Breast epithelium (tissue), 4 donors: ENCODE measurements at regions not wholly inside any gene's neighbourhood (a gene's known extent, or its start where the extent isn't known, plus 50 kb on each side); places are given as distances from the start of the nearest gene placed in this dataset.

Experiments used
- DNase-seq, 2 donors: peaks; one replicate each; pipeline ENCODE4 v3.0.0-alpha.2; 2019; ENCODE audit warnings: low spot score in 2 of 2
- H3K27ac ChIP-seq, 2 donors: fragments of 200-600 bp; sonication (generic) in 1 of 2; one replicate each; pipeline ENCODE4 v1.5.1; 2016 to 2019; ENCODE audit warnings: mild to moderate bottlenecking in 1 of 2
- H3K27me3 ChIP-seq, 2 donors: fragments of 200-600 bp; sonication (generic) in 1 of 2; one replicate each; pipeline versions ENCODE4 v1.5.1 to v1.6.0; 2017 to 2019; ENCODE audit warnings: control low read depth in 1 of 2, mild to moderate bottlenecking in 1 of 2
- H3K36me3 ChIP-seq: fragments of 200-600 bp; one replicate; pipeline ENCODE4 v1.5.1; 2019
- H3K4me1 ChIP-seq, 2 donors: fragments of 200-600 bp; sonication (generic); one replicate each; pipeline ENCODE4 v1.5.1; 2016 to 2019; ENCODE audit warnings: control low read depth in 1 of 2
- H3K4me3 ChIP-seq, 3 donors: fragments of 200-600 bp; sonication (generic); 1 replicate in 2 of 3; 2 replicates in 1 of 3; pipeline ENCODE4 v1.5.1; 2016 to 2019; ENCODE audit warnings: mild to moderate bottlenecking in 3 of 3, moderate library complexity in 2 of 3
- H3K9me3 ChIP-seq, 2 donors: fragments of 200-600 bp; sonication (generic) in 1 of 2; one replicate each; pipeline ENCODE4 v1.5.1; 2016 to 2019; ENCODE audit warnings: control low read depth in 1 of 2
- CTCF ChIP-seq, 3 donors: fragments of 450-650 bp; IDR thresholded peaks; one replicate each; pipeline ENCODE4 v1.5.1; 2016 to 2017; ENCODE audit warnings: antibody characterized with exemption in 3 of 3, mild to moderate bottlenecking in 3 of 3, moderate library complexity in 3 of 3
- POLR2A ChIP-seq: fragments of 450-650 bp; IDR thresholded peaks from one replicate; pipeline ENCODE4 v1.6.1; 2016; ENCODE audit warnings: antibody characterized with exemption, mild to moderate bottlenecking, moderate library complexity
- POLR2AphosphoS5 ChIP-seq, 3 donors: sonication (generic); formaldehyde crosslinking; IDR thresholded peaks; one replicate each; pipeline ENCODE4 v1.6.1; 2017; ENCODE audit warnings: antibody characterized with exemption in 3 of 3
- intact Hi-C: fragments of 100-400 bp; cut with DNase I; formaldehyde crosslinking; loops from one replicate; pipeline ENCODE4 v1.15.1; 2023; ENCODE audit warnings: low total_unique reads

GRCh38 chr18:13992826-13993540 is 77.6 kb upstream of the MC2R start:
- Histone ChIP-seq H3K4me3 (no peak overlapping the region), H3K4me1 (no peaks in the 10 kb centered on the region), H3K9me3 (no peaks in the 10 kb centered on the region), H3K27me3 (no peaks in the 10 kb centered on the region), H3K36me3 (no peaks in the 10 kb centered on the region), H3K27ac (no peak overlapping the region)
- intact Hi-C loops = loop anchor here (10.0 kb wide), 1 partner anchor 108 kb away; no protein-coding TSS in a partner anchor
- TF ChIP-seq CTCF (IDR thresholded peaks at IDR 0.05) = no peak
- no peak for TF ChIP-seq POLR2A
- no peak for TF ChIP-seq POLR2AphosphoS5 (IDR thresholded peaks at IDR 0.05)
- DNase-seq = no peak

GRCh38 chr18:13989199-13989598 is 73.9 kb upstream of the MC2R start:
- no peaks in the 10 kb centered on the region for H3K4me1 ChIP-seq
- no peak for DNase-seq
- H3K27ac ChIP-seq = no peak overlapping the region
- H3K27me3 ChIP-seq = no peaks in the 10 kb centered on the region
- H3K9me3 ChIP-seq = no peaks in the 10 kb centered on the region
- TF ChIP-seq CTCF (IDR thresholded peaks at IDR 0.05) (no peak), POLR2AphosphoS5 (IDR thresholded peaks at IDR 0.05) (no peak), POLR2A (no peak)
- no peaks in the 10 kb centered on the region for H3K36me3 ChIP-seq
- intact Hi-C loops = no loop called here
- H3K4me3 ChIP-seq = no peak overlapping the region

GRCh38 chr18:13987956-13988355 is 72.6 kb upstream of the MC2R start:
- intact Hi-C loops = no loop called here
- Histone ChIP-seq H3K4me3 (no peak overlapping the region), H3K4me1 (no peaks in the 10 kb centered on the region), H3K27ac (no peak overlapping the region), H3K27me3 (no peaks in the 10 kb centered on the region), H3K9me3 (no peaks in the 10 kb centered on the region), H3K36me3 (no peaks in the 10 kb centered on the region)
- no peak for DNase-seq
- no peak for TF ChIP-seq POLR2AphosphoS5 (IDR thresholded peaks at IDR 0.05)
- TF ChIP-seq CTCF (IDR thresholded peaks at IDR 0.05) = no peak
- TF ChIP-seq POLR2A = no peak

GRCh38 chr18:13984080-13984479 is 68.7 kb upstream of the MC2R start:
- intact Hi-C loops = no loop called here

More at GRCh38 chr18:13984080-13984479, 68.7 kb upstream of the MC2R start:
- TF ChIP-seq CTCF (IDR thresholded peaks at IDR 0.05) (no peak), POLR2AphosphoS5 (IDR thresholded peaks at IDR 0.05) (no peak), POLR2A (no peak)
- Histone ChIP-seq H3K4me1 (no peaks in the 10 kb centered on the region), H3K36me3 (no peaks in the 10 kb centered on the region), H3K9me3 (no peaks in the 10 kb centered on the region), H3K4me3 (no peak overlapping the region), H3K27me3 (no peaks in the 10 kb centered on the region), H3K27ac (no peak overlapping the region)
- DNase-seq = no peak
